ENCODE measurements at regions not wholly inside any gene's neighbourhood (a gene's known extent, or its start where the extent isn't known, plus 50 kb on each side); places are given as distances from the start of the nearest gene placed in this dataset.

DNA sequence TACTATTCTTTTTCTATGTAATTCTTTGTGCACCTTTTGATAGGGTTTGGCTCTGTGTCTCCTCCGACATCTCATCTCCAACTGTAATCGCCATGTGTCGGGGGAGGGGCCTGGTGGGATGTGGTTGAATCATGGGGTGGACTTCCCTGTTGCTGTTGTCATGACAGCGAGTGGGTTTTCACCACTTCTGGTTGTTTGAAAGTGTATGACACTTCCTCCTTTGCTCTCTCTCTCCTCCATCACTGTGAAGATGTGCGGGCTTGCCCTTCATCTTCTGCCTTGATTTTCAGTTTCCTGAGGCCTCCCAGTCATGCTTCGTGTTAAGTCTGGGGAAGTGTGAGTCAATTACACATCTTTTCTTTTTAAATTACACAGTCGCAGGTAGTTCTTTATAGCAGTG is 225.8 kb upstream of the DPPA4 start:
- TF ChIP-seq, protein P1, sequence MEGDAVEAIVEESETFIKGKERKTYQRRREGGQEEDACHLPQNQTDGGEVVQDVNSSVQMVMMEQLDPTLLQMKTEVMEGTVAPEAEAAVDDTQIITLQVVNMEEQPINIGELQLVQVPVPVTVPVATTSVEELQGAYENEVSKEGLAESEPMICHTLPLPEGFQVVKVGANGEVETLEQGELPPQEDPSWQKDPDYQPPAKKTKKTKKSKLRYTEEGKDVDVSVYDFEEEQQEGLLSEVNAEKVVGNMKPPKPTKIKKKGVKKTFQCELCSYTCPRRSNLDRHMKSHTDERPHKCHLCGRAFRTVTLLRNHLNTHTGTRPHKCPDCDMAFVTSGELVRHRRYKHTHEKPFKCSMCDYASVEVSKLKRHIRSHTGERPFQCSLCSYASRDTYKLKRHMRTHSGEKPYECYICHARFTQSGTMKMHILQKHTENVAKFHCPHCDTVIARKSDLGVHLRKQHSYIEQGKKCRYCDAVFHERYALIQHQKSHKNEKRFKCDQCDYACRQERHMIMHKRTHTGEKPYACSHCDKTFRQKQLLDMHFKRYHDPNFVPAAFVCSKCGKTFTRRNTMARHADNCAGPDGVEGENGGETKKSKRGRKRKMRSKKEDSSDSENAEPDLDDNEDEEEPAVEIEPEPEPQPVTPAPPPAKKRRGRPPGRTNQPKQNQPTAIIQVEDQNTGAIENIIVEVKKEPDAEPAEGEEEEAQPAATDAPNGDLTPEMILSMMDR (IDR thresholded peaks at IDR 0.05; ENCODE audit: insufficient read depth, low read length, severe bottlenecking), result no peak
- DNase-seq (ENCODE audit: low read depth) (no peak), FAIRE-seq (no peak)
- Histone ChIP-seq H3K4me3 (ENCODE audit: low read depth, low read length) (no peak overlapping the region), H3K27me3 (ENCODE audit: control insufficient read depth, insufficient read depth, low read length) (no peaks in the 10 kb centered on the region), H3K36me3 (ENCODE audit: control insufficient read depth, insufficient read depth, low read length) (no peaks in the 10 kb centered on the region)

DNA sequence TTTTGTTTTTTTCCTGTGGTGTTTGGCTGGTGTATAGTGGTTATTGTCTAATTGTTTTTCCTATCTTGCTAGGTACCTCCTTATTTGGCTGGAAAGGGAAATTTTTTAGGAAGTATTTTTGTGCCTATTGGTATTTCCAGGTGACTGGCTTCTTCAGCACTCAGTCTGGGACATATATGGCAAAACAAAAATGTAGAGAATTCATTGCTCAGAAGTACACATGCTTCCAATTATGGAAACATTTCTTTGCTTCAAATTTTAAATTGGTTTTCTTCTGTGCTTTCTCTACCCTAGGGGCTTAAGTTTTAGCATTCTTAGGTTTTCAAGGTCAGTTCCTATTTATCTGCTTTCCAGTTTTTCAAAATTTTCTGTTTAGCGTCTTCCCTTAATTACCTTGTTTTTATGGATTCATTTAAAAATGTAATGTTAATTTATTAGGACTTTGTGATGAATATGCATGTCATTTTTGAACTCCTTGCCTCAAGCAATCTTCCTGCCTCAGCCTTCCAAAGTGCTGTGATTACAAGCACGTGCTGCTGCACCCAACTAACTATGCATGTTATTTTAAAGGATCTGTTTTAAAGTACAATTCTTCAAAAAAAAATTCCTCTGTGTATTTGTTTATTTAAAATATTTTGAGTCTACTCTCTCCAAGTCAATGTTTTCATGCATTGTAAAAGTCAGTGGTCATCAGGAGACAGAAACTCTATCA is 231.9 kb upstream of the DPPA4 start:
- Histone ChIP-seq H3K36me3 (ENCODE audit: control insufficient read depth, insufficient read depth, low read length) (no peaks in the 10 kb centered on the region), H3K4me3 (ENCODE audit: low read depth, low read length) (no peak overlapping the region), H3K27me3 (ENCODE audit: control insufficient read depth, insufficient read depth, low read length) (no peaks in the 10 kb centered on the region)
- no peak for FAIRE-seq
- no peak for DNase-seq (ENCODE audit: low read depth)
- TF ChIP-seq, protein P1 (IDR thresholded peaks at IDR 0.05; ENCODE audit: insufficient read depth, low read length, severe bottlenecking), result no peak

DNA sequence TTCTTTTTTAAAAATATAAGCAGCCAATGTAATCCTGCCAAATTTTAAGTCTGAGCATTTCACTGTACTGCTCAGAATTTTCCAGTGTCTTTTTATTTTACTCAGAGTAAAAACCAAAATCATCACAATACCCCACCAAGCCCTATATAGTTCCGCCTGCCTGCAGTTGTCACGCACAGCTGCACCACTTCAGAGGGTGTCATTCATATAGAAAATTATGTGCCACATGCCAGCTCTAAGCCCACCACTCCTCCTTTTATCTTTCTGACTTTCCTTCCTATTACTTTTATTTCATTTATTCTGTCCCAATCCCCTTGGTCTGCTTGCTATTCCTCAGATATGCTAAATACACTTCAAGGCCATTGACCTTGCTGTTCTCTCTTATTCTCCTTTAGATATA is 233.1 kb upstream of the DPPA4 start:
- FAIRE-seq, result no peak
- H3K36me3 ChIP-seq (ENCODE audit: control insufficient read depth, insufficient read depth, low read length), result no peaks in the 10 kb centered on the region
- no peak overlapping the region for H3K4me3 ChIP-seq (ENCODE audit: low read depth, low read length)
- no peaks in the 10 kb centered on the region for H3K27me3 ChIP-seq (ENCODE audit: control insufficient read depth, insufficient read depth, low read length)
- TF ChIP-seq, protein P1 (IDR thresholded peaks at IDR 0.05; ENCODE audit: insufficient read depth, low read length, severe bottlenecking), result no peak
- DNase-seq (ENCODE audit: low read depth), result no peak

DNA sequence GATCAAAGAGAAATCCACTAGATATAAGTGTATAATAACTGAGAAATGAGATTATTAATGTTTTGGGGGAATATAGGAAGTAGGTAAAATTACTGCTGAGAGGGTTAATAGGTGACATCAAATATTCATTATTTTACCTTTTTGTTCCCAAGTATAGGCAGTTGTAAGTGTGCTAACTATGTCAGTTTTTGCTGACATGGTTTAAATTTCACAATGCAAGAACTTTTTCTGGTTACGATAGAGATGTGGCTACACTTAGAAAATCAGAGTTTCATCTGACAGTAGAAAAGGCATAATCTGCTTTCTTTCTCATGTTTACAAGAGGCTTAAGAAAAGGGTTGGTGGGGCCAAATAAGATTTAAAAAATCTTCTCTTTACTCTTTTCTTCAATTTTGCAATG is 235.0 kb upstream of the DPPA4 start:
- TF ChIP-seq, protein P1 (IDR thresholded peaks at IDR 0.05; ENCODE audit: insufficient read depth, low read length, severe bottlenecking), result no peak
- FAIRE-seq (no peak), DNase-seq (ENCODE audit: low read depth) (no peak)
- no peaks in the 10 kb centered on the region for H3K36me3 ChIP-seq (ENCODE audit: control insufficient read depth, insufficient read depth, low read length)
- H3K27me3 ChIP-seq (ENCODE audit: control insufficient read depth, insufficient read depth, low read length), result no peaks in the 10 kb centered on the region
- H3K4me3 ChIP-seq (ENCODE audit: low read depth, low read length), result no peak overlapping the region

DNA sequence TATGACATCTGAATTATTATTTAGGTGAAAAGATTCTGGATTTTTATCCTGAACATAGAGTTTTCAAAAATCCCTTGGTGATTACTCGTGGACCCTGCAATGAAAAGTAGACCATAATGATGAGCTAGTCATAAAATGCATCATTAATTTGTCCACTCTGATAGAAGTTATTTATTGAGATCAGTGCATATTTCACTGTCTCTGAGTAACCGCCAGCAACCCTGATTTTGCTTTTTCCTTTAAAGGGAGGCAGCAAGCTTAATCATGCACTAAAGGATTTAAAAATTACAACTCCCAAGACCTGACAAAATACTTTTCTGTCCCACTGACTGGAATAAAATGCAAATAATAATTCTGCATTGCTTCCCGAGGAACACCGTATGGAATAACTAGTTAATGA is 259.6 kb upstream of the DPPA4 start:
- no peaks in the 10 kb centered on the region for H3K36me3 ChIP-seq (ENCODE audit: control insufficient read depth, insufficient read depth, low read length)
- FAIRE-seq (no peak), DNase-seq (ENCODE audit: low read depth) (no peak)
- TF ChIP-seq, protein P1 (IDR thresholded peaks at IDR 0.05; ENCODE audit: insufficient read depth, low read length, severe bottlenecking), result no peak
- no peak overlapping the region for H3K4me3 ChIP-seq (ENCODE audit: low read depth, low read length)
- no peaks in the 10 kb centered on the region for H3K27me3 ChIP-seq (ENCODE audit: control insufficient read depth, insufficient read depth, low read length)

DNA sequence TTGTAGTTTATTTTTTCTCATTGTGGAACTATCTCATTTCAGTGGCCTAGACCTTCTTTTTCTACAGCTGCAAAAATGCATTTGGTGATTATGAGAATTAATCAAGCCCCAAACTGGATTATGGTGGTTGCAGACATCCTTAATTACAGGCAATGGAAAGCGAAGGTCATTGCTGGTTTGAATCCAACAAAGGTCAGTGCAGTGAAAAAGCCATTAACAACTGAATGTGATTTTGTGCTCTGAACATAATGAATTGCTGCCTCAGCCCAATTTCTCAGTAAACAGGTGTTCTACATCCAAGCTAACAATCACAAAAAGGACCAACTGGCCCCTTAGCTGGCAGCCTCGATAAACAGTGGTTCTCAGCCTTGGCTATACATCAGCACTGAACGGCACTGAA is 260.1 kb upstream of the DPPA4 start:
- FAIRE-seq, result no peak

More for the DNA sequence above, 260.1 kb upstream of the DPPA4 start:
- DNase-seq (ENCODE audit: low read depth), result no peak
- Histone ChIP-seq H3K4me3 (ENCODE audit: low read depth, low read length) (no peak overlapping the region), H3K27me3 (ENCODE audit: control insufficient read depth, insufficient read depth, low read length) (no peaks in the 10 kb centered on the region), H3K36me3 (ENCODE audit: control insufficient read depth, insufficient read depth, low read length) (no peaks in the 10 kb centered on the region)
- TF ChIP-seq, protein P1 (IDR thresholded peaks at IDR 0.05; ENCODE audit: insufficient read depth, low read length, severe bottlenecking), result no peak

Data from bronchial epithelial cell (primary cell).